IPS DF 19.7 (cell line): ENCODE measurements at regions not wholly inside any gene's neighbourhood (a gene's known extent, or its start where the extent isn't known, plus 50 kb on each side); places are given as distances from the start of the nearest gene placed in this dataset.

Source experiments
- DNase-seq: peaks from one replicate; pipeline ENCODE4 v3.0.0-alpha.2; 2013; ENCODE audit warnings: low read depth, low spot score

DNA sequence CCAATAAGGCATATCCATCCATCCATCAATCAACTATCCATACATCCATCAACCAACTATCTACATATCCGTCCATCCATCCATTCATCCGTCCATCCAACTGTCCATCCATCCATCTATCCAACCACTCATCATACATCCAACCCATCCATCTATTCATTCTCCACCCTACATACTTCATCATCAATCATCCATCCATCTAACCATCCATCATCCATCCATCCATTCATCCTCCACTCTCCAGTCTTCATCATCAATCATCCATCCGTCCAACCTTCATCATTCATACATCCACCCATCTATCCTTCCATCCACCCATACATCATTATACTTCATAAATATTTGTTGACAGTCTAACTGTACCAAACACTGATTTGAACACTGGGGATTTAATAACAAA, 231.3 kb upstream of the DAB1 start:
- DNase-seq = no peak

DNA sequence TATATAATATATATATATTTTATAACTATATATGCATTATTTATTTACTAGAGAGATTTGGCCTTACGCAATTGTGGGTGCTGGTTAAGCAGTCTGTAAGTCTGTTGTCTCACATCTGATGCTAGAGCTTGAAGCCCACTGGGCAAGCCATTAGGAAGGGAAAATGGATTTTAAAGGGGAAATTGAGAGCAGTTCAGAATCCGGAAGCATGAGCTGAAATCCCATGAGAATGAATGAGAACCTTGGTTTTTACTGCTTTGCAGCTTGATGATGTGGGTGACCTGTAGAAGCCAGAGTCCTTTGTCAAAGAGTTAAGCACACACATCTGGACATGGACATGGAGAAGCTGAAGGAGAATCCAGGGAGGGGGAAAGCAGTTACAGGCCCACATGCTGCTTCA, 220.8 kb upstream of the DAB1 start:
- DNase-seq = no peak

DNA sequence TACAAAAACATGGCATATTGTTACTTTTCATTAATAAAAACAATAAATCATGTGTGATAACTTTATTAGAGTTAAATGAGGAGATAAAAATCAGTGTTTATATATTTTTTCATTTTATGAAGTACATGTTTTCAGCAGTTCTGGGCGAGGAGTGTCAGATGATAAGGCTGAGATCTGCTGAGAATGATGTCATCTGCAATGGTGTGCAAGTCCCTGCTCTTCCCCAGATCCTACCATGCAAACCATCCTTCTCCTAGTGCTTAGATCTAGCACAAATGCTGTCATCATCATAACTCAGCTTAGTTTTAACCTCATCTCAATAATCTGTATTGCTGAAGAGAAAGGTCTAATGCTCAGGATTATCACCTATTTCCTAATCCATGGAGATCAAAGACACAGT, 214.4 kb upstream of the DAB1 start:
- no peak for DNase-seq

DNA sequence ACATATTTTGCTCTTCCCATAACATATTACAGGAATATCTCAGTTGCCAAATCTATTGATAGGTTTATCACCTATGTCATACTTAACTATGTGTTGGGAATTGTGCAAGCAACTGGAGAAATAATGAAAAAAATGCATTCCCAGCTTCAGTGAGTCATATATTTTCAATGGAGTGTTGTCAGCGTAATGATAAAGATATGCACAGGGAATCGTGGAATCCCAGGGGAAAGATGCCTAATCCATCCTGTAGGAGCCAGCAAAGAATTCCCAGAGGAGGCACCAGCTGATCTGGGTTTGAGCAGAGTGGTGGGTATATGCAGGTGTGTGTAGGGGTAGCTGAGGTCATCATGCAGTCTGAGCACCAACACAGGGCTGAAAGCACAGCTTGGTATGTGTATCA, 213.3 kb upstream of the DAB1 start:
- DNase-seq = no peak

DNA sequence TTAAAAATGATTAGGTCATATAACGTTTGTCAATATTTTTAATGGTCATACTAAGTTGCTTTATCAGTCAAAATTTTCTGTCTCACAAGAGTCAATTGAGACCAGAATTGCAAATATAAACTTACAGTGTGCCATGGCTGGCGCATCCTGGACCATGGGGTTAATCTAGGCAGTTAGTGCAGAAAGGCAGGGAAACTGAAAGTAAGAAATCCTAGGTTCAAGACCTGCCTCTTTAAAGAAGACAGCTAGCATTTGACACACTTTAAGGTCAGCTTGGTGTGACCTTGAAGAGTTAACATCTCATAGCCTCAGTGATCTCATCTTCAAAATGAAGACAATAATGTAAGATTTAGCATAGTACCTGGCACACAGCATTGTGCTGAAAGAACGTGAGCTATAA, 210.0 kb upstream of the DAB1 start:
- DNase-seq = no peak

DNA sequence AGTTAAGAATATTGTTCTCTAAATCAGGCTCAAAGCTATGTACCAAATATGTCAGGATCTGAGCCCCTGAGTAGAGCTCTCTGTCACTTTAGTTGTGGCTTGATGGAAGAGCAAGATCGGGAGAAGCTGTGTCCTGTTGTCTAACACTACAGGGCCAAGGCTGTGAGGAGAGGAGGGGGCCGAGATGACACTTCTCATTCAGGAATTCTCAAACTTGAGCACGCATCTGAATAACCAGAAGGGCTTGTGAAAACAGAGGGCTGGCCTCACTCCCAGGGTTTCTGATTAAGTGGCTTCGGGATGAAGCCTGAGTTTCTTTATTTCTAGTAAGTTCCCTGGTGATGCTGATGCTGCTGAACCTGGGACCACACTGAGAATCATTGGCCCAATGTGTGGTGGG, 209.2 kb upstream of the DAB1 start:
- no peak for DNase-seq

DNA sequence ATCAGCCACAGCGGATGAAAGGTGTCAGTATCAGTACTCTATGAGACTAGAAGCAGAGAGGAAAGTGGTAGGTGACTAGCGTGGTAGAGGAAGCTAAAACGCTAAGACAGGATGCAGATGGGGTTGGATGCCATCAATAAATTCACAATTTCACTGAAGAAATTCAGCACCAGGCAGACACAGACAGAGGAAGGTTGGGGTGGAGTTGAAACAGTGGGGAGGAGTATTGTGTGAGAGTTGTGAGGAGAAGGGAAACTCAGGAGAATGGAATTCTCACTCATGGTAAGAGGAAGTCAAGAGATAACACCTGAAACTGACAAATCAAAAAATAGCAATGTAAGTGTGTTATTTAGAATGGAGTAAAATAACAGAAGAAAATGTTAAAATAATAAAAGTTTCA, 208.5 kb upstream of the DAB1 start:
- DNase-seq = no peak

DNA sequence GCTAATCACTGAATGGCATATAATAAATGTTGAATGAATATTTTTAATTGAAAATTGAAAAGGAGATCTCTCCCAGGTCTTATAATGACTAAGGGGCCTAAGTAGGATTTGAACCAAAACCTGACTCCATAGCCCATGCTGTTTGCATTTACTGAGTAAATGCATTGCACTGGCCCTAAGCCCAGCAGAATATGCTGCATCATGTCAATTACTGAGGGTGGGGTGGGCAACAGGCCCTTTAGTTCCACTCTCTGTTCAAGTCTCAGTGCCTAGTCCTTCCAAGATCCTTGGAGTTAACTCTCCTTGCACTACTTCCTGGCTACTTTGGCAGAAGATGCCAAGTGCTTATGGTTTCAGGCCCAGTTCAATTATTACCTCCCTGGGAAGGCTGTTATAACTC, 203.8 kb upstream of the DAB1 start:
- no peak for DNase-seq

DNA sequence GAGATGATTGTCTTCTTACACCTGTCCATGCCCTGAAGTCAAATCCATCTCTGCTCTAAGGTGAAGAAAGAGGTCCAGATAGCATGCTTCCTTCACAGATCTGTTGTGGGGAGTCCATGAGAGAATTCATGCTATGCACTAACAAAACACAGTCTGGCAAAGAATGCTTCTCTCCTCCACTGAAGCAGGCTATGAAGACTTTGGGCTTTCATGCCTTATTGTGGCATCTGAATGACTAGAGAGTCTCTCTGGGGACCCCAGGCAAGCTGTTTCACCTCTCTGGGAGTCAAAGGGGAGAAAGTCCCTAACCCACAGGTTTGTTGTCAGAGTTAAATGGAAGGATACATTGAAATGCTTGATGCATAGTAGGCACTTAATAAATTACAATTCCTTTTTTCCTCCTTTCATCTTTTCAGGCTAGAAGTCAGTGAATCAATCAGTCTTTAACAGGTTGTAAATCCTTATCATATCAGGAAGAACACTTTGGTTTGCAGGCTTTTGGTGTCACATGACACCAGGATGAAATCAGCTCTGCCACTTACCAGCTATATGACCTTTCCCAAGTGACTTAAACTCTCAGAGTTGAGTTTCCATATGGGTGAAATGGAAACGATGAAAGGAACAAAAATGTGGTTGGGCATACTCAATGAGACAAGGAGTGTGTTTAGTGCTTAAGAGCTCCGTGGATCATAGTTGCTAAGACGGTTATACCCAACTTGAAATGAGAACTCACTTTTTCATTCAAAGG, 200.1 kb upstream of the DAB1 start:
- DNase-seq = no peak

DNA sequence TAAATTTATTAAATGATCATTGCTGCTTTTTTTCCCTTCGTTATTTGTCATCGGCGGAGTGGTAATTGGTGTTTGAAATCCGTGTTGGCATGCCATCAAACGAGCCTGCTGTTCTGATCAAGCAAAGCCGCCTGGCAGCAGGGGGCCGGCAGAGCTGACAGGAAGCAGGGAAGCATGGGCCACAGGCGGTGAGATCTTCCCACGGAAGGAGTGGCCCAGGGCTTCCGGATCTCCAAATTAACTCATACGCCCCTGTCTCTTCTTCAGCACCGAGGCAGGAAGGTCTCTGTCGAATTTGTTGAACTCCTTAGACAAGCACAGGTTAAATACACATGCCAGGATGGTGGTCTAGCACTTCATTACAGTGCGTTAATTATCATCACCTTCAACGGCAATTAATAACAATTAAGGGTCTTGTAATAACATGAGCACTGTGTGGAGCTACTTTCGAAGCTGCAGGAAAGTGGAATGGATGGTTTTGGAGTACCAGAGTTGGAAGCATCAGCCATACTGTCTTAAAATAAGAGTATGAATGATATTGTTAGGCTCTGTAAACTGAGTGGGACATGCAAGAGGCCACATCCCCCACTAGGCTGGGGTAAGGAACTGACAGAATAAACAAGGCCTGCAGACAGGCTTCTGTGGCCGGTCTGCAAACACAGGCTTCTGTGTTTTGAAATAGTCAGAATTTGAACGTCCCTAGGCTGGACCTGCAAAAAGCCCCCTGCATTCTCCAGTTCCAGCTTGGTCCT, 199.4 kb upstream of the DAB1 start:
- DNase-seq = no peak

DNA sequence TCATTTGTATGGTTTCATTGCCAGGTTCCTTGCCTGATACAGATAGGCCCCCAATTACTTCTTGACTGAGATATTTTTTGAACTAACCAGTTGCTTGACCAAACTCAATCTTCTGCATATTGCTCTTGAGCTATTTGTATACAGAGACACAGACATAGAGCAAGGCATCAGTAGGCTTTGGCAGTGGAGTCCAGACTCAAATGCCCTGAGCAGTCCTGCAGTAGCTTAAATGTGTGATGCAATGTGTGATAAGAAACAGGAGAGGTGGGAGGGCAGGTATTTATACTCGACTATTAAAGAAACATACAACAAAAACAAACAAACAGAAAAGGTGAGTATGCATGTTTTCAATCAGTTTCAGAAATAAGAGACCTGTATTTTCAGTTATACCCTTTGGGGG, 197.9 kb upstream of the DAB1 start:
- DNase-seq = no peak

DNA sequence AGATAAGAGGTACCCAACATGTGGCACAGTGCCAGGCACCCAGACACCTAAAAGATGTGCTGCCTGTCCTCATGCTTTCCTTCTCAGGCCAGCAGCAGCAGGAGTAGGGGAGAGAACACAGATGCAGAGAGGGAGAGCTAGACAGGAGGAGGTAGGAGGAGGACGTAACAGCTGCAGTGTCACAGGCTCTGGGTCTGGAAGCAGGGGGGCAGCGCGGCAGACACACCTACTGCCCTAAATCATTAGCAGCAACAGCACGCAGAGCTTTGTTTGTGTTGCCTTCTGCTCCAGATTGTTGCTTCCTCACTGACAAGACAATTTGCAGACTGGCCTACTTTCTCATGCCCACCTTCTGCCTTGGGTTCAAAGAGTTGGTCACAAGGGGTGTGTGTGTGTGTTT, 196.7 kb upstream of the DAB1 start:
- no peak for DNase-seq

DNA sequence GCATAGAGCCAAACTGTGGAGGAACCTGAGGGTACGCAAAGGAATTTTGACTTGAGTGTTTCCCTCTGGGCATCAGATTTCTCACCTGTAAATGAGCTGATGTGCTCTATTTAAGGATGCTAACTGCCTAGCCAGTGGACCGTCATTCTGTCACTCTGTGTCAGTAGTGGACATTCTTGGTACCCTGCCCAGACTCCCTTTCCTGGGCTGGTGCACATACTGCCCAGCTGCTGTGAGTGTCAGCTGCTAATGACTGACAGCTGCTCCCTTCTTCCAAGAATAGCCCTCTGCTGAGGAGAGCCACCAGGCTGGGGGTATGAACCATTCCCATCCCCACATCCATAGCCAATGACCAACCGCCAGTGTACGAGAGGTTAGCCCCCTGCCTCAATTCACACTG, 193.1 kb upstream of the DAB1 start:
- DNase-seq = no peak

DNA sequence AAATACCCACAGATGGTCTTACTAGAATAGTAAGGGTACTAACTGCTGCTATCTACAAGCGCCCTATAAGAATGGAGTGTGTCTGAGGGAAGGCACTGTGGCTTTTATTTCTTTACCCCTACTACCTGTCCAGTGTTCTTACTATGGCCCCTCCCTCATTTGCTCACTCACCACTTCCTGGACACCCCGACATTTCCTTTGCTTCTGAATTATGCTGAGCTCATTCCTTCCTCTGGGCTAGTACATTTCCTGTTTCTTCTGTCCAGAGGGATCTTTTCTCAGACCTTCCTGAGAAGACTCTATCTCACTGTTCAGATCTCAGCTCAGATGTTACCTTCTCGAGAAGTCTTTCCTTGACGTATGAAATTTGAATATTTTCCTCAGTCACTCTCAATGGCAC, 192.1 kb upstream of the DAB1 start:
- DNase-seq = no peak

DNA sequence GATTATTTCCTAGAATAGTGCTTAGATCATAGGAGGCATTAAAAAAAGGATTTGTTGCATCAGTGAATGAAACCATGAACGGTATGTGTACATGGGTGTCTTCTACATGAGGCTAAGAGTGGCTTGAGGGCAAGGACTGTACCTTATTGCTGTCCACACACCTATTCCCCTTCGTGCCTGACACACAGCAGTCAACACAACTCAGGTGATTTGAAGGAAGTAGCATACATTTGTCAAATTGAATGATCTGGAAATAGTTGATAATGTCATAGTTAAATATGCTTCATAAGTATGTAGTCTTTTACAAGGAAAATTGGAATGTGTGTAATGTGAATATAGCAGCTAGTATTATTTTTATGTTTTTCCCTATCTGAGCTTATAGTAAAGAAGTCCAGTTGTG, 189.0 kb upstream of the DAB1 start:
- DNase-seq = no peak

DNA sequence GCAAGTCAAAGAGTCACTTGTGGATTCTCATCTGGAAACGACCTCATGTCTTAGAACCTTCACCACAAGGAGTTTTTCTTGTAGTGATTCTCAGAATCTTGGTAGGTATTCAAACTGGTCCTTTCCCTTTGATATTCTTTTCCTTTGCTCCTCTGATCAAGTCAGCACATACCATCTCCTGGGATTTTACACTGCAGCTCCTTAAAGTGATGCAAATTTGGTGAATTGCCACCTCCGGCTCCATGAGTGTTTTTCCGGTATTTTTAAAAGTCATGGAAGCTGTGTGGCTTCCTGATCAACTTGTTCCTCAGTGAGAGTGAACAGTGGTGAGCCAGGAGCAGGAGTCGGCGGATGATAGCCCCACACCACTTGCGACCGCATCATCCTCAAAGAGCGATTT, 182.1 kb upstream of the DAB1 start:
- peak; percentile 64 for DNase-seq

DNA sequence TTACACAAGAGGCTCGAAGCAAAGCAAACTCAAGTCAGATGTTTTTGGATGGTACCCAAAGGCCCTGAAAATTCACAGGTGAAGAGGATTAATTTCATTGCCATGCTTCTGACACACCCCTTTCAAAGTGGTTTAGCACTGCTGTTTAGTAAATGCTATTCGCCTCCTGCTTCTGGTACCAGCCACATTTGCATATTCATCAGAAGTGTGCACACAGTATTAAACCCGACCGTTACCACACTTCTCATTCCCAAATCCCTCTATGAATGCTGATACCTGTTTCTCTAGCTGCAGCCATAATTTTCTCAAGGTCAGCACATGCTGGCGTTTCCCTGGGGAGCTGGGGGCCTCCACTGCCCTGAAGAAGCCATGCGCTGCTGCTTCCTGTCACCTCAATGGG, 179.8 kb upstream of the DAB1 start:
- no peak for DNase-seq

DNA sequence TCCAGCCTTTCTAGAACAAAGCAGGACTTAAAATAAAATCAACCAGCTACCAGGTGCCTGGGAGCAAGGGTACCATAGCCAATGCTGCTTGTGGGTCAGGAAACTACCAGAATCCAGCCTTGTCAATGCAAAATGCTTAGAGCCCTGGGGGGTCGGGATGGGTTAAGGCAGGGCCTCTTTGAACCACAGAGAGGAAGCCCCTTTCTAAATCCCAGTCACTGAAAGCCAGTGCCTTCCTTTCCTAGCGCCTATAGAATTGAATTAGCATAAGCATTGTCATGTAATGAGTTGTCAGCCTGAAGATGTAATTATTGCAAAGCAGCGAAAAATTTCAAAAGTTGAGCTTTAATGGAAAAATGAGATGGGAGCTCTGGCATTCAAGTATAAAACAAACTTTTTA, 176.6 kb upstream of the DAB1 start:
- peak; percentile 89 for DNase-seq

DNA sequence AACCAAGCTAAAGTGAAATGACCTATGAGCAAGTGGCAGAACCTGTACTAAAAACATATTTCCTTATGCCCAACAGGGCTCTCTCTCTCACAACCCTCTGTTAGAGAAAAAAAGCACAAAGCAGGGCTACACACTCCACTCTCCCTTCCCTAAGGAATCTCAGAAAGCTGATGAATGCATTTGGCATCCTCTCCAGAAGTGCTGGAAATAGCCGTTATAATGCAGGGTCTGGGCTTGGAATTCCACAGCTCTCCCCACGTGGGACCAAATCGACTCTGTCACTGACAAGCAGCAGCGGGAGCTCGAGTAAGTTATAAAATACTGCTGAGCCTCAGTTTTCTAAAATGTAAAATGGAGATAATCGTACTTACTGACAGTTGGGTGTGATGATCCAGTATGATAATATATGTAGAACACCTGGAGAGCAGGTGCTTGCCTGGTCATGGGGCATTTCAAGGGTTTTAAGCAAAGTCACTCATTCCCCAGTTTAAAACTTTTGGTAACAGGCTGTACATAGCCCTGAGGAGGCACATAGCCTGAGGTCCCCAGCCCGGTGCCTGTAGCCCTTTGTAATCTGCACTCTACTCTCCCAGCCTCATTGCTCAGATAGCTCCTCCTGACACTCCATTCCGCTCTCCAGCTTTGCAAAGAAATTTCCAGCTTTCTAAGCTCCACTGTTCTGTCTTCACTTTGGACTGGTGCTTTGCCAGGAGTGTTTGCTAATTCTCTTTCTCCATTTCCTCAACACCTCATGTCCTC, 175.6 kb upstream of the DAB1 start:
- DNase-seq = peak; percentile 33

DNA sequence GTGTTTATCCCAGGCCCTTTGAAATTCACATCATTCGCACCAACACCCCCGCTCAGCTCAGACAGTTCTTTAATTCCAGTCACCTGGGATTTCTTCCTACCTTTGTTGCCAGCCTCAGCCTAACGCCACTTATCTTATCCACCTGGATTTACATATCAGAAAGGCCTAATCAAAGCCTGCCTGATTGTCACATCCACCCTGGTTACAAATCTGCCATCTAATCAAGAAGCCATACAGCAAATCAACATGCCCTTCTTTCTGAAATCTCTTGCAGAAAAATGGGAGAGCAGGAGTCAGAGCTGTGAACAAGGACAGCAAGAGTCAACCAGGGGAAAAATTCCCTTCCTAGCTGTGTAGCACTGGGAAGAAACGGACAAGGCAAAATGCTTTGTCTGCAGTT, 173.2 kb upstream of the DAB1 start:
- DNase-seq = no peak

DNA sequence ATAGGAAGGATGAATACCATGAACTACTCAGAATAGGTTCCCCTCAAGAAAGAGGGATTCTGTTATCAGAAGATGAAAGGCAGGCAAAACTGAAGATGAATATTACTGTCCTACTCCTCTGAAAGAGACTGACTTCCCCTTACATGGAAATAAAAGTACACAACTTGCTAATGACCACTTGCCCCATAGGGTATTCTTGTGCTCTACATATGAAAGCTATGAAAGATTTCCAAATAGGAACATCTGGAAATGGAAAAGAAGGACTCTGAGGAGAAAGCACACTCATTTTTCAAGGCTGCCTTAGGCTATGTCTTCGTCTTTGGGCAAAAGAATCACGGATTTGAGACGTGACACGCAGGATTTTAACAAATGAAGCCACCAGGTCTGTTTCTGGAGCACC, 170.1 kb upstream of the DAB1 start:
- DNase-seq = no peak

DNA sequence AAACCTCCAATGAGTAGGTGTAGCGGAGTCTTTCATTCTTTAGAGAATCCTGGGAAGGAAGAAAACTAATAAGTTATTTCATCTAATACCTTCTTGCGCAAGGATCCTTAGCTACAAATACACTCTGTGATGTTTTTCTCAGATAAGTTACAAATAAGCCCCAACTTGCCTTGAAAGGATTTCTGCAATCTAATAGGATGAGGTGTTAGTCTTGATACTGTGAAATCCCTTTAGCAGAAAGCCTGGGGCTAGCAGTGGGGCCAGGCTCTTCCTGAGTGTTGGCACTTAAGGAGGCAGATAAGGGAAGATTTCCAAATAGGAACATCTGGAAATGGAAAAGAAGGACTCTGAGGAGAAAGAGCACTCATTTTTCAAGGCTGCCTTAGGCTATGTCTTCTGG, 168.0 kb upstream of the DAB1 start:
- DNase-seq = no peak

DNA sequence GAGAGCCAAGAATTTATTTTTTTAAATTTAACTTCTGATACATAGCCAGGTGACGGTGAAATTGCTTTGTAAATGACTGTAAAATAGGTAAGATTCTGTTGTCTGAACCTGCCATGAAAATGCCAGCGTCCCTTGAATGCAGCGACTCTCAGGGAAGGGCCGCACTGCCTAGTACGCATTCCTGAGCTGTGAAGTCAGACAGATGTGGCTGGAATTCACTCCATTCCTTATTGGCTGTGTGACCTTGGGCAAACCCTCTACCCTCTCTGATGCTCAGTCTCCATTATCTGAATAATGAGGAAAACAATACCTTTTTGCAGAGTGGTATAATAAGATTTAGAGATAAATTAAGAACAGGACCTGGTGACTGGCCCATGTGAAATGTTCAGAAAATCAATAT, 167.1 kb upstream of the DAB1 start:
- DNase-seq = peak; percentile 35
